GM19468 (cell line): ENCODE measurements at regions not wholly inside any gene's neighbourhood (a gene's known extent, or its start where the extent isn't known, plus 50 kb on each side); places are given as distances from the start of the nearest gene placed in this dataset.

Experiments
- ATAC-seq: cut with Tn5 transposase; IDR thresholded peaks from one replicate; pipeline ENCODE4 v1.9.1; 2021; ENCODE audit warnings: mild to moderate bottlenecking, moderate library complexity, moderate number of reproducible peaks; ENCODE audit not compliant: unreplicated experiment; ENCODE audit errors: extremely low read depth

GRCh38 chr16:66002601-66003000 is 363.9 kb upstream of the CDH5 start:
- no peak for ATAC-seq

GRCh38 chr16:66001432-66001831 is 365.1 kb upstream of the CDH5 start:
- no peak for ATAC-seq

GRCh38 chr16:65998443-65998842 is 368.0 kb upstream of the CDH5 start:
- no peak for ATAC-seq

- no peak for ATAC-seq
Measured at GRCh38 chr16:65994291-65994690, 372.2 kb upstream of the CDH5 start.

- no peak for ATAC-seq
Measured at GRCh38 chr16:65991149-65991701, 375.3 kb upstream of the CDH5 start.

GRCh38 chr16:65989861-65990604 is 376.5 kb upstream of the CDH5 start:
- no peak for ATAC-seq

GRCh38 chr16:65988024-65988595 is 378.4 kb upstream of the CDH5 start:
- no peak for ATAC-seq

GRCh38 chr16:65984296-65984695 is 382.2 kb upstream of the CDH5 start:
- no peak for ATAC-seq

- no peak for ATAC-seq
Measured at GRCh38 chr16:65981057-65981456, 385.4 kb upstream of the CDH5 start.

- ATAC-seq, result no peak
Measured at GRCh38 chr16:65975049-65975708, 391.3 kb upstream of the CDH5 start.

- ATAC-seq, result no peak
Measured at GRCh38 chr16:65967376-65967775, 399.1 kb upstream of the CDH5 start.

- no peak for ATAC-seq
Measured at GRCh38 chr16:65965628-65966027, 400.9 kb upstream of the CDH5 start.

- ATAC-seq, result no peak
Measured at GRCh38 chr16:65964752-65965151, 401.7 kb upstream of the CDH5 start.

- ATAC-seq, result no peak
Measured at GRCh38 chr16:65961476-65962143, 404.9 kb upstream of the CDH5 start.

- ATAC-seq, result no peak
Measured at GRCh38 chr16:65959983-65960382, 406.5 kb upstream of the CDH5 start.

GRCh38 chr16:65958086-65958485 is 408.4 kb upstream of the CDH5 start:
- ATAC-seq, result no peak

GRCh38 chr16:65956100-65956499 is 410.4 kb upstream of the CDH5 start:
- no peak for ATAC-seq

- ATAC-seq, result no peak
Measured at GRCh38 chr16:65954446-65954845, 412.0 kb upstream of the CDH5 start.

- ATAC-seq, result no peak
Measured at GRCh38 chr16:65950211-65950610, 416.3 kb upstream of the CDH5 start.

- no peak for ATAC-seq
Measured at GRCh38 chr16:65948361-65948760, 418.1 kb upstream of the CDH5 start.

- no peak for ATAC-seq
Measured at GRCh38 chr16:65947951-65948350, 418.5 kb upstream of the CDH5 start.
